Neural cell (in vitro differentiated cells): ENCODE measurements at regions not wholly inside any gene's neighbourhood (a gene's known extent, or its start where the extent isn't known, plus 50 kb on each side); places are given as distances from the start of the nearest gene placed in this dataset.

ENCODE experiments used
- H2AFZ ChIP-seq: fragments of 200-600, 300-800 bp; sonication (generic), shearing (Covaris generic); 2 replicates; pipeline ENCODE4 v1.6.0; 2014; ENCODE audit warnings: low read depth, mild to moderate bottlenecking, antibody characterized with exemption, low read length, moderate library complexity
- H3F3A ChIP-seq: fragments of 200-600 bp; shearing (Covaris generic); 2 replicates; pipeline ENCODE4 v1.6.1; 2016; ENCODE audit warnings: mild to moderate bottlenecking, moderate library complexity, mixed read lengths, antibody characterized with exemption, low read length; ENCODE audit not compliant: insufficient read depth, poor library complexity, severe bottlenecking
- H3K27ac ChIP-seq: fragments of 200-600, 300-800 bp; sonication (generic), shearing (Covaris generic); 2 replicates; pipeline ENCODE4 v1.5.1; 2014; ENCODE audit warnings: mild to moderate bottlenecking, low read length, moderate library complexity
- H3K27me3 ChIP-seq: fragments of 300-800, 200-600 bp; sonication (generic), shearing (Covaris generic); 2 replicates; pipeline ENCODE4 v1.6.0; 2014; ENCODE audit warnings: mild to moderate bottlenecking, low read depth, low read length, moderate library complexity; ENCODE audit not compliant: insufficient read depth
- H3K36me3 ChIP-seq: fragments of 300-800, 200-600 bp; sonication (generic), shearing (Covaris generic); 2 replicates; pipeline ENCODE4 v1.5.1; 2014; ENCODE audit warnings: mild to moderate bottlenecking, antibody characterized with exemption, low read length, moderate library complexity; ENCODE audit not compliant: insufficient read depth
- H3K4me2 ChIP-seq: fragments of 300-800, 200-600 bp; sonication (generic), shearing (Covaris generic); 2 replicates; pipeline ENCODE4 v1.6.0; 2014; ENCODE audit warnings: mild to moderate bottlenecking, low read length
- H3K4me3 ChIP-seq: fragments of 300-800, 200-600 bp; sonication (generic), shearing (Covaris generic); 2 replicates; pipeline ENCODE4 v1.5.1; 2014; ENCODE audit warnings: mild to moderate bottlenecking, low read length, moderate library complexity
- H3K79me2 ChIP-seq: fragments of 200-600 bp; shearing (Covaris generic); replicated peaks from 2 replicates; pipeline ENCODE4 v1.6.0; 2014; ENCODE audit warnings: mild to moderate bottlenecking, low read length, moderate library complexity; ENCODE audit not compliant: insufficient read depth
- H3K9ac ChIP-seq: fragments of 300-800, 200-600 bp; sonication (generic), shearing (Covaris generic); 2 replicates; pipeline ENCODE4 v1.6.1; 2016; ENCODE audit warnings: mild to moderate bottlenecking, low read length, mixed read lengths
- H3K9me2 ChIP-seq: fragments of 200-600 bp; shearing (Covaris generic); 2 replicates; pipeline ENCODE4 v1.6.1; 2016; ENCODE audit warnings: mild to moderate bottlenecking, low read length, mixed read lengths; ENCODE audit not compliant: insufficient read depth
- H3K9me3 ChIP-seq: fragments of 200-600, 300-800 bp; sonication (generic), shearing (Covaris generic); 2 replicates; pipeline ENCODE4 v1.6.1; 2016; ENCODE audit warnings: mild to moderate bottlenecking, mixed run types, low read length, moderate library complexity, mixed read lengths
- H4K20me1 ChIP-seq: fragments of 200-600 bp; shearing (Covaris generic); 2 replicates; pipeline ENCODE4 v1.6.1; 2016; ENCODE audit warnings: mild to moderate bottlenecking, mixed run types; ENCODE audit not compliant: insufficient read depth
- CTCF ChIP-seq: fragments of 450-650 bp; IDR thresholded peaks from 2 replicates; pipeline ENCODE4 v1.5.1; 2014; ENCODE audit warnings: antibody characterized with exemption, mild to moderate bottlenecking, moderate library complexity; ENCODE audit not compliant: poor library complexity, severe bottlenecking
- EP300 ChIP-seq: fragments of 450-650 bp; conservative IDR thresholded peaks from 2 replicates; pipeline ENCODE4 v1.6.1; 2014; ENCODE audit warnings: antibody characterized with exemption, mild to moderate bottlenecking, moderate library complexity; ENCODE audit not compliant: poor library complexity, severe bottlenecking
- EZH2 ChIP-seq: fragments of 200-600, 300-800 bp; shearing (Covaris generic), sonication (generic); IDR thresholded peaks from 2 replicates; pipeline ENCODE4 v1.6.1; 2014; ENCODE audit warnings: antibody characterized with exemption, low read length, borderline replicate concordance, mild to moderate bottlenecking; ENCODE audit not compliant: insufficient read depth, poor library complexity, severe bottlenecking
- MXI1 ChIP-seq: fragments of 450-650 bp; conservative IDR thresholded peaks from 2 replicates; pipeline ENCODE4 v1.6.1; 2014; ENCODE audit warnings: antibody characterized with exemption, mild to moderate bottlenecking; ENCODE audit not compliant: poor library complexity, severe bottlenecking
- POLR2AphosphoS5 ChIP-seq: IDR thresholded peaks from 2 replicates; pipeline ENCODE4 v1.6.1; 2012
- RAD21 ChIP-seq: fragments of 450-650 bp; conservative IDR thresholded peaks from 2 replicates; pipeline ENCODE4 v1.6.1; 2014; ENCODE audit warnings: antibody characterized with exemption, mild to moderate bottlenecking, moderate library complexity
- REST ChIP-seq: IDR thresholded peaks from 2 replicates; pipeline ENCODE4 v1.6.1; 2012; ENCODE audit warnings: borderline replicate concordance
- SMC3 ChIP-seq: fragments of 450-650 bp; conservative IDR thresholded peaks from 2 replicates; pipeline ENCODE4 v1.6.1; 2014; ENCODE audit warnings: antibody characterized with exemption, mild to moderate bottlenecking, moderate library complexity; ENCODE audit not compliant: poor library complexity
- TAF1 ChIP-seq: IDR thresholded peaks from 2 replicates; pipeline ENCODE4 v1.6.1; 2012; ENCODE audit warnings: low read depth

GRCh38 chr6:151721146-151721545 lies 86.3 kb upstream of the ESR1 start:
- Histone ChIP-seq H3K79me2 (no peaks in the 10 kb centered on the region), H3K4me2 (no peak overlapping the region), H3F3A (no peaks in the 10 kb centered on the region), H3K4me3 (no peak overlapping the region), H3K9me3 (no peaks in the 10 kb centered on the region), H2AFZ (no peak overlapping the region), H4K20me1 (no peaks in the 10 kb centered on the region), H3K27ac (no peak overlapping the region), H3K36me3 (no peaks in the 10 kb centered on the region), H3K27me3 (no peaks in the 10 kb centered on the region), H3K9me2 (no peaks in the 10 kb centered on the region), H3K9ac (no peak overlapping the region)
- TF ChIP-seq REST, result no peak
- TF ChIP-seq SMC3, result no peak
- TF ChIP-seq TAF1, result no peak
- TF ChIP-seq EZH2, result no peak
- TF ChIP-seq RAD21, result no peak
- no peak for TF ChIP-seq POLR2AphosphoS5

- no peaks in the 10 kb centered on the region for H3K79me2 ChIP-seq
- TF ChIP-seq TAF1, result no peak
- no peak for TF ChIP-seq POLR2AphosphoS5
- no peak for TF ChIP-seq EZH2
- no peak for TF ChIP-seq SMC3
- no peak for TF ChIP-seq CTCF
- no peak overlapping the region for H3K4me3 ChIP-seq
- no peaks in the 10 kb centered on the region for H3K9me3 ChIP-seq
- H3K27ac ChIP-seq, result no peak overlapping the region
- H3K27me3 ChIP-seq, result no peaks in the 10 kb centered on the region
- no peaks in the 10 kb centered on the region for H3K9me2 ChIP-seq
- H3K36me3 ChIP-seq, result no peaks in the 10 kb centered on the region
- H3K4me2 ChIP-seq, result no peak overlapping the region
- no peak overlapping the region for H2AFZ ChIP-seq
- H4K20me1 ChIP-seq, result no peaks in the 10 kb centered on the region
- H3K9ac ChIP-seq, result no peak overlapping the region
- no peaks in the 10 kb centered on the region for H3F3A ChIP-seq
Measured at GRCh38 chr6:151721671-151722070, 85.8 kb upstream of the ESR1 start.

GRCh38 chr6:151722342-151722741 lies 85.1 kb upstream of the ESR1 start:
- Histone ChIP-seq H3K27me3 (no peaks in the 10 kb centered on the region), H3K9me2 (no peaks in the 10 kb centered on the region), H2AFZ (no peak overlapping the region), H3K79me2 (no peaks in the 10 kb centered on the region), H3K27ac (no peak overlapping the region), H4K20me1 (no peaks in the 10 kb centered on the region), H3K4me3 (no peak overlapping the region), H3K36me3 (no peaks in the 10 kb centered on the region), H3K9ac (no peak overlapping the region), H3F3A (no peaks in the 10 kb centered on the region), H3K9me3 (no peaks in the 10 kb centered on the region), H3K4me2 (no peak overlapping the region)
- TF ChIP-seq TAF1 (no peak), SMC3 (no peak), MXI1 (no peak), CTCF (no peak), EP300 (no peak), POLR2AphosphoS5 (no peak), RAD21 (no peak), EZH2 (no peak)
